ENCODE measurements at regions not wholly inside any gene's neighbourhood (a gene's known extent, or its start where the extent isn't known, plus 50 kb on each side); places are given as distances from the start of the nearest gene placed in this dataset.

GRCh38 chr2:817336-818015 is 133.2 kb upstream of the SNTG2 start:
- Histone ChIP-seq H3K27me3 (no peaks in the 10 kb centered on the region), H3K27ac (no peak overlapping the region), H3K4me3 (no peak overlapping the region), H3K36me3 (no peaks in the 10 kb centered on the region), H3K4me1 (no peaks in the 10 kb centered on the region), H3K9ac (ENCODE audit: low read depth in 2 of 2, low read length in 2 of 2) (no peak overlapping the region), H3K9me3 (no peaks in the 10 kb centered on the region)
- TF ChIP-seq, protein P1, sequence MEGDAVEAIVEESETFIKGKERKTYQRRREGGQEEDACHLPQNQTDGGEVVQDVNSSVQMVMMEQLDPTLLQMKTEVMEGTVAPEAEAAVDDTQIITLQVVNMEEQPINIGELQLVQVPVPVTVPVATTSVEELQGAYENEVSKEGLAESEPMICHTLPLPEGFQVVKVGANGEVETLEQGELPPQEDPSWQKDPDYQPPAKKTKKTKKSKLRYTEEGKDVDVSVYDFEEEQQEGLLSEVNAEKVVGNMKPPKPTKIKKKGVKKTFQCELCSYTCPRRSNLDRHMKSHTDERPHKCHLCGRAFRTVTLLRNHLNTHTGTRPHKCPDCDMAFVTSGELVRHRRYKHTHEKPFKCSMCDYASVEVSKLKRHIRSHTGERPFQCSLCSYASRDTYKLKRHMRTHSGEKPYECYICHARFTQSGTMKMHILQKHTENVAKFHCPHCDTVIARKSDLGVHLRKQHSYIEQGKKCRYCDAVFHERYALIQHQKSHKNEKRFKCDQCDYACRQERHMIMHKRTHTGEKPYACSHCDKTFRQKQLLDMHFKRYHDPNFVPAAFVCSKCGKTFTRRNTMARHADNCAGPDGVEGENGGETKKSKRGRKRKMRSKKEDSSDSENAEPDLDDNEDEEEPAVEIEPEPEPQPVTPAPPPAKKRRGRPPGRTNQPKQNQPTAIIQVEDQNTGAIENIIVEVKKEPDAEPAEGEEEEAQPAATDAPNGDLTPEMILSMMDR (IDR thresholded peaks at IDR 0.05) = no peak
- no peak for DNase-seq
- intact Hi-C loops (cut with DNase I) = no loop called here

DNA sequence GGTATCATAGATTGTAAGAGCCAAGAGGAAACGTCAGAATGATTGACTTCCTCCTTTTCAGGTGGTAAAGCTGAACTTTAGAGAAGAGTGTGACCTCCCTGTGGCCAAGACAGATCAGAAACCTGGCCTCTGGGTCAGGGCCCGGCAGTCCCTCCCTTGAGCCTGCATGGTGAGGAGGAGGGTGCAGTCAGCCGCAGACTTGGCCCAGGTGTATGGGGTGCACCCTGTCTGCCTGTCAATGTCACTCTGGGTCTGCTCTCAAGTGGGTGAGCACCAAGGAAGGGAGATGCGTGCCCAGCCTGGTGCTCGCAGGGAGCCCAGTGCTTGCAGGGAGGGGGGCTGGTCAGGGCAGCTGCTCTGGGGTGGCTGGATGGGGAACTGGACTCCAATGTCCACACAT is 134.4 kb upstream of the SNTG2 start:
- no peaks in the 10 kb centered on the region for H3K27me3 ChIP-seq
- intact Hi-C loops (cut with DNase I) = no loop called here
- DNase-seq = no peak
- H3K4me3 ChIP-seq = no peak overlapping the region
- H3K4me1 ChIP-seq = no peaks in the 10 kb centered on the region
- H3K36me3 ChIP-seq = no peaks in the 10 kb centered on the region
- H3K27ac ChIP-seq = no peak overlapping the region
- no peaks in the 10 kb centered on the region for H3K9me3 ChIP-seq
- TF ChIP-seq, protein P1 (IDR thresholded peaks at IDR 0.05) = no peak
- H3K9ac ChIP-seq (ENCODE audit: low read depth in 2 of 2, low read length in 2 of 2) = no peak overlapping the region

DNA sequence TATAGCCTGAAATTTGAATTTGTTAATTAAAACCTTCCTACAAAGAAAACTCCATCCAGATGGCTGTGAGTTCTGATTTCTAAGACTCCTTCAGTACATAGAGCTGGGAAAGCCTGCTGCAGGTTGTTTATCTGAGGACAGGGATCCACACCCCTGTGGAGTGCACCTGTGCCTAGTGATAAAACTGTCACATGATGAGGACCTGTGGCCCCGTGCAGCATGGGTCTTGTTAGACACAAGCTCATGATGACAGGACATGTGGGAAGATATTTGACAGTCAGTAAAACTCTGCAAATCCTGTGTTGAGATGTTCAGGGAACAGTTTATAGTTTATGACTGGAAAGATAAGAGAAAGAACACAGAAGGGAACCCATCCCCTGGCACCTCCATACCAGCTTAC is 133.2 kb upstream of the TMEM18 start:
- Histone ChIP-seq H3K9me3 (no peaks in the 10 kb centered on the region), H3K27me3 (no peaks in the 10 kb centered on the region), H3K27ac (no peak overlapping the region), H3K4me1 (no peaks in the 10 kb centered on the region), H3K36me3 (no peaks in the 10 kb centered on the region), H3K4me3 (no peak overlapping the region), H3K9ac (ENCODE audit: low read depth in 2 of 2, low read length in 2 of 2) (no peak overlapping the region)
- TF ChIP-seq, protein P1 (IDR thresholded peaks at IDR 0.05) = no peak
- intact Hi-C loops (cut with DNase I) = no loop called here
- no peak for DNase-seq

- intact Hi-C loops (cut with DNase I) = no loop called here
- Histone ChIP-seq H3K27me3 (no peaks in the 10 kb centered on the region), H3K36me3 (no peaks in the 10 kb centered on the region), H3K4me1 (no peaks in the 10 kb centered on the region), H3K9me3 (no peaks in the 10 kb centered on the region), H3K4me3 (no peak overlapping the region), H3K27ac (no peak overlapping the region), H3K9ac (ENCODE audit: low read depth in 2 of 2, low read length in 2 of 2) (no peak overlapping the region)
- TF ChIP-seq, protein P1 (IDR thresholded peaks at IDR 0.05) = no peak
- no peak for DNase-seq
These were observed 130.1 kb upstream of the TMEM18 start for GRCh38 chr2:807300-807699.

DNA sequence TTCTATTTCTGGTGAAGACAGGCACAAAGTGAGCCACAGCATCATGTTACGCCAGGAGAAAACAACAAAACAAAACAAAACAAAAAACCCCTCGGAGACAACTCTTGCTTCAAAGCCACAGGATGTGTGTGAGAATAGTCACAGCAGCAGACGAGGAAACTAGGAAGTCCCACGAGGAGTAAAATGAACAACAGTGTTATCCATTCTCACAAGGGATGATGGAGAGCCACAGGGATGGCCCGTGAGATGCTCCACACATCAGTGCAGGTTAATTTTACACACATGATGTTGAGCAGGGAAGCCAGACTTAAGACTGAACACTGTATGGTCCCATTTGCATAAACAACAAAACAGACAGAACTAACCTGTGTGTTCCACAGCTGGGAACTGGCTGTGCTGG is 128.5 kb upstream of the TMEM18 start:
- H3K9ac ChIP-seq (ENCODE audit: low read depth in 2 of 2, low read length in 2 of 2) = no peak overlapping the region
- no peaks in the 10 kb centered on the region for H3K4me1 ChIP-seq
- no peaks in the 10 kb centered on the region for H3K36me3 ChIP-seq
- H3K27ac ChIP-seq = no peak overlapping the region
- DNase-seq = no peak
- H3K4me3 ChIP-seq = no peak overlapping the region
- H3K9me3 ChIP-seq = no peaks in the 10 kb centered on the region
- TF ChIP-seq, protein P1 (IDR thresholded peaks at IDR 0.05) = no peak
- no peaks in the 10 kb centered on the region for H3K27me3 ChIP-seq
- intact Hi-C loops (cut with DNase I) = no loop called here
